ENCODE measurements at regions not wholly inside any gene's neighbourhood (a gene's known extent, or its start where the extent isn't known, plus 50 kb on each side); places are given as distances from the start of the nearest gene placed in this dataset.

GRCh38 chr1:80876035-80876434 lies 924.7 kb upstream of the ADGRL2 start:
- 87 to 100% methylated on average over 1 to 2 of the region's 2 CpGs for WGBS, 2 experiments (ENCODE audit: insufficient coverage in 1 of 2, insufficient read length in 1 of 2)
- Histone ChIP-seq H3K9ac (ENCODE audit: extremely low read depth, low read length, poor library complexity, severe bottlenecking) (no peak overlapping the region), H3K4me3 (ENCODE audit: low read length) (no peak overlapping the region), H3K9me3 (ENCODE audit: control insufficient read depth, low read length) (no peaks in the 10 kb centered on the region), H3K4me1 (ENCODE audit: control insufficient read depth, insufficient read depth, low read length) (no peaks in the 10 kb centered on the region), H3K36me3 (ENCODE audit: control insufficient read depth, insufficient read depth, low read length) (no peaks in the 10 kb centered on the region), H3K27ac (ENCODE audit: low read depth, low read length) (no peak overlapping the region), H3K27me3 (ENCODE audit: control insufficient read depth, insufficient read depth, low read length, poor library complexity, severe bottlenecking) (no peaks in the 10 kb centered on the region)
- H3K36me3 Mint-ChIP-seq (ENCODE audit: low read depth): no peaks in the 10 kb centered on the region
- no peak for TF ChIP-seq CTCF (conservative IDR thresholded peaks at IDR 0.05)
- H3K9me3 Mint-ChIP-seq: no peaks in the 10 kb centered on the region
- DNase-seq: no peak
- no peak overlapping the region for H3K27ac Mint-ChIP-seq
- no peaks in the 10 kb centered on the region for H3K4me1 Mint-ChIP-seq
- no peak overlapping the region for H3K4me3 Mint-ChIP-seq
- no peaks in the 10 kb centered on the region for H3K27me3 Mint-ChIP-seq (ENCODE audit: insufficient read depth)

- Histone ChIP-seq H3K4me1 (ENCODE audit: control insufficient read depth, insufficient read depth, low read length) (no peaks in the 10 kb centered on the region), H3K4me3 (ENCODE audit: low read length) (no peak overlapping the region), H3K36me3 (ENCODE audit: control insufficient read depth, insufficient read depth, low read length) (no peaks in the 10 kb centered on the region), H3K9me3 (ENCODE audit: control insufficient read depth, low read length) (no peaks in the 10 kb centered on the region), H3K9ac (ENCODE audit: extremely low read depth, low read length, poor library complexity, severe bottlenecking) (no peak overlapping the region), H3K27ac (ENCODE audit: low read depth, low read length) (no peak overlapping the region), H3K27me3 (ENCODE audit: control insufficient read depth, insufficient read depth, low read length, poor library complexity, severe bottlenecking) (no peaks in the 10 kb centered on the region)
- no peak for DNase-seq
- no peaks in the 10 kb centered on the region for H3K27me3 Mint-ChIP-seq (ENCODE audit: insufficient read depth)
- no peaks in the 10 kb centered on the region for H3K36me3 Mint-ChIP-seq (ENCODE audit: low read depth)
- no peaks in the 10 kb centered on the region for H3K4me1 Mint-ChIP-seq
- TF ChIP-seq CTCF (conservative IDR thresholded peaks at IDR 0.05): no peak
- H3K27ac Mint-ChIP-seq: no peak overlapping the region
- 100% methylated on average over 1 of the region's 1 CpG; no CpG with 5 or more reads in 1 of the 2 experiments for WGBS, 2 experiments (ENCODE audit: insufficient coverage in 1 of 2, insufficient read length in 1 of 2)
- no peaks in the 10 kb centered on the region for H3K9me3 Mint-ChIP-seq
- H3K4me3 Mint-ChIP-seq: no peak overlapping the region
These were observed 931.4 kb upstream of the ADGRL2 start for GRCh38 chr1:80869299-80869698.

GRCh38 chr1:80847904-80848303 lies 952.8 kb upstream of the ADGRL2 start:
- Histone ChIP-seq H3K4me3 (ENCODE audit: low read length) (no peak overlapping the region), H3K27ac (ENCODE audit: low read depth, low read length) (no peak overlapping the region), H3K9me3 (ENCODE audit: control insufficient read depth, low read length) (peaks cover 4% of the 10 kb centered on the region), H3K9ac (ENCODE audit: extremely low read depth, low read length, poor library complexity, severe bottlenecking) (no peak overlapping the region), H3K4me1 (ENCODE audit: control insufficient read depth, insufficient read depth, low read length) (peaks cover 4% of the 10 kb centered on the region), H3K27me3 (ENCODE audit: control insufficient read depth, insufficient read depth, low read length, poor library complexity, severe bottlenecking) (no peaks in the 10 kb centered on the region), H3K36me3 (ENCODE audit: control insufficient read depth, insufficient read depth, low read length) (no peaks in the 10 kb centered on the region)
- peaks cover 9% of the 10 kb centered on the region for H3K9me3 Mint-ChIP-seq
- no peak overlapping the region for H3K4me3 Mint-ChIP-seq
- peaks cover 3% of the 10 kb centered on the region for H3K36me3 Mint-ChIP-seq (ENCODE audit: low read depth)
- no peak for TF ChIP-seq CTCF (conservative IDR thresholded peaks at IDR 0.05)
- DNase-seq: no peak
- peaks cover 28% of the 10 kb centered on the region for H3K4me1 Mint-ChIP-seq
- no peak overlapping the region for H3K27ac Mint-ChIP-seq
- 91 to 100% methylated on average over 1 of the region's 1 CpG for WGBS, 2 experiments (ENCODE audit: insufficient coverage in 1 of 2, insufficient read length in 1 of 2)
- H3K27me3 Mint-ChIP-seq (ENCODE audit: insufficient read depth): no peaks in the 10 kb centered on the region

All from endodermal cell (in vitro differentiated cells).